K562 (cell line): ENCODE measurements at regions not wholly inside any gene's neighbourhood (a gene's known extent, or its start where the extent isn't known, plus 50 kb on each side); places are given as distances from the start of the nearest gene placed in this dataset.

Experiments
- ATAC-seq: fragments of 200-7000 bp; cut with Tn5 transposase; 3 replicates; pipeline ENCODE4 v1.9.1; 2020; ENCODE audit warnings: moderate library complexity
- BruUV-seq: library from RNA; stranded (reverse); fragments of 400-500 nt; replicated peaks from 2 replicates; lab custom pipeline; 2021; lab: Mats Ljungman, UMichigan
- CTCF ChIA-PET: fragments of 300-600 bp; formaldehyde crosslinking; extraction: SDS; loops from one replicate; lab custom pipeline; 2021; ENCODE audit warnings: low intra/inter-chr PET ratio; lab: Yijun Ruan, JAX
- POLR2A ChIA-PET: fragments of 300-600, 350-650 bp; sonication (Branson Sonifier 250); formaldehyde crosslinking; extraction: SDS; loops from one replicate; lab custom pipeline; 2021; ENCODE audit warnings: antibody characterized with exemption, inconsistent platforms; lab: Yijun Ruan, JAX
- DNase-seq, 4 experiments: peaks; one replicate each; pipeline versions ENCODE4 v3.0.0 to v3.0.0-alpha.2; 2011 to 2018; ENCODE audit warnings: low spot score in 3 of 4, mixed read lengths in 3 of 4; ENCODE audit errors: extremely low read depth in 1 of 4
- FAIRE-seq: peaks from 2 replicates; lab custom pipeline; 2011; peaks lifted over from hg19 to GRCh38; lab: Jason Lieb, UNC
- H2AFZ ChIP-seq: 2 replicates; pipeline ENCODE4 v1.6.0; 2011; ENCODE audit warnings: low read depth, low read length, control low read depth, inconsistent platforms
- H3K27ac ChIP-seq: fragments of 200-600 bp; 3 replicates; pipeline ENCODE4 v1.8.0; 2011; ENCODE audit warnings: low read depth, mild to moderate bottlenecking, control low read depth, inconsistent platforms, low read length, moderate library complexity, mixed read lengths; ENCODE audit errors: extremely low read depth
- H3K27me3 ChIP-seq, 2 experiments: fragments of 300-600 bp in 1 of 2; 2 replicates in 1 of 2; 3 replicates in 1 of 2; pipeline versions ENCODE4 v1.6.0 to v1.8.0; 2011; ENCODE audit warnings: inconsistent platforms in 2 of 2, low read length in 2 of 2, mild to moderate bottlenecking in 1 of 2, mixed read lengths in 1 of 2, moderate library complexity in 1 of 2; ENCODE audit not compliant: control insufficient read depth in 2 of 2, insufficient read depth in 2 of 2
- H3K36me3 ChIP-seq: fragments of 300-600 bp; 3 replicates; pipeline ENCODE4 v1.8.0; 2011; ENCODE audit warnings: mild to moderate bottlenecking, low read length, inconsistent platforms; ENCODE audit not compliant: control insufficient read depth, insufficient read depth
- H3K4me1 ChIP-seq, 2 experiments: fragments of 200-600 bp in 1 of 2; replicated peaks in 1 of 2; 2 replicates in 1 of 2; 3 replicates in 1 of 2; pipeline versions ENCODE4 v1.5.1 to v1.8.0; 2011; ENCODE audit warnings: inconsistent platforms in 2 of 2, low read length in 2 of 2, mild to moderate bottlenecking in 1 of 2, mixed read lengths in 1 of 2, moderate library complexity in 1 of 2; ENCODE audit not compliant: control insufficient read depth in 2 of 2, insufficient read depth in 2 of 2
- H3K4me2 ChIP-seq: 2 replicates; pipeline ENCODE4 v1.6.1; 2011; ENCODE audit warnings: low read length, control low read depth, inconsistent platforms, mixed read lengths; ENCODE audit not compliant: insufficient read depth
- H3K4me3 ChIP-seq: fragments of 200-600 bp; sonication (generic), shearing (Covaris generic); 2 replicates; pipeline ENCODE4 v1.5.1; 2016; ENCODE audit warnings: control low read depth, inconsistent platforms
- H3K79me2 ChIP-seq: fragments of 200-600 bp; 3 replicates; pipeline ENCODE4 v1.8.0; 2011; ENCODE audit warnings: low read length, inconsistent platforms; ENCODE audit not compliant: control insufficient read depth, insufficient read depth
- H3K9ac ChIP-seq, 2 experiments: 2 replicates each; pipeline versions ENCODE4 v1.6.0 to v1.6.1; 2011; ENCODE audit warnings: low read depth in 2 of 2, low read length in 2 of 2, control low read depth in 1 of 2, inconsistent platforms in 1 of 2, mild to moderate bottlenecking in 1 of 2, mixed read lengths in 1 of 2; ENCODE audit not compliant: insufficient read depth in 1 of 2
- H3K9me1 ChIP-seq: one replicate; pipeline ENCODE4 v1.6.0; 2011; ENCODE audit warnings: inconsistent platforms, mild to moderate bottlenecking, low read length, moderate library complexity; ENCODE audit not compliant: control insufficient read depth, insufficient read depth
- H3K9me3 ChIP-seq: replicated peaks from 2 replicates; pipeline ENCODE4 v1.5.1; 2011; ENCODE audit warnings: low read depth, low read length, inconsistent platforms; ENCODE audit not compliant: control insufficient read depth, insufficient read depth
- H4K20me1 ChIP-seq: replicated peaks from 2 replicates; pipeline ENCODE4 v1.6.1; 2011; ENCODE audit warnings: low read length, inconsistent platforms, mixed read lengths; ENCODE audit not compliant: control insufficient read depth, insufficient read depth
- MTA1 ChIP-seq: fragments of 450-650 bp; IDR thresholded peaks from 2 replicates; pipeline ENCODE4 v1.6.1; 2017; ENCODE audit warnings: borderline replicate concordance
- WGBS: fragments of 100-300 bp; shearing (Covaris generic); methylation state at CpG from one replicate; pipeline ENCODE4 v1.1.6; 2016; ENCODE audit warnings: low coverage, mixed read lengths; ENCODE audit not compliant: insufficient coverage; ENCODE audit errors: missing lambda C conversion rate; 5-methylcytosine and 5-hydroxymethylcytosine counted together
- in situ Hi-C: fragments of 300-500 bp; cut with MboI; formaldehyde crosslinking; loops from 4 replicates; pipeline ENCODE4 v1.15.0; 2018; ENCODE audit warnings: inconsistent platforms, mixed read lengths
- intact Hi-C: fragments of 100-400 bp; cut with micrococcal nuclease; formaldehyde crosslinking; loops from 2 replicates; pipeline ENCODE4 v1.14.2; 2022
- TF ChIP-seq, protein P1 (sequence below): fragments of 450-650 bp; IDR thresholded peaks from 2 replicates; pipeline ENCODE4 v1.6.1; 2018; ENCODE audit not compliant: partially characterized antibody

DNA sequence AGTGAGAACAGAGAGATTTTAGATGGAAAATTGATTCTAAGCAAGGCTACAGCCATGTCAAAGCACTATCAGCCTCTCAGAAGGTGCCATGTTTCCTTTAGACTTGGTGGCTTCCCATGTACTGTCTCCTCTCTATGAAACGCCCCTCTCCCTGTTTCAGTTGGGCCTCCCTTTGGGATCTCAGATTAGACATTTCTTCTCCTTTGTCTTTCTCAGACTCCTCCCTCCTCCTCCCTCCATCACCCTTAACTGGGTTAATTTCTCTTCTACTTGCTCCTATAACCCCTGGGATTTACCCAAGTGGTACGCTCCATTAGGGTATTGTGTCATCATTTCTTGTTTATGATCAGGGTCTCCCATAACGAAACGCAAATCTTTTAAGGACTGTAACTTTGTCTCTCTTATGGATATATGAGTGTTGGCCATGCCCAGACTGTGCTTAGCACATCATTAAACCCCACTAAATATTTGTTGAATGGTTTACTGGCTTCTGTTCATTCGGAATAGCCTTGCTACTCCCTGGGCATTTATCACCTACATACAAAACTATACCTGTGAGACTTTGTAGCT, 106.8 kb downstream of the FAM9B start:
- BruUV-seq: no TSS peak
- H3K79me2 ChIP-seq: no peaks in the 10 kb centered on the region

More for the DNA sequence above, 106.8 kb downstream of the FAM9B start:
- in situ Hi-C loops: no loop called here
- Histone ChIP-seq H3K36me3 (no peaks in the 10 kb centered on the region), H3K27ac (no peak overlapping the region), H2AFZ (no peak overlapping the region), H3K4me2 (no peak overlapping the region), H3K9ac (no peak overlapping the region), H3K9me3 (no peaks in the 10 kb centered on the region), H4K20me1 (no peaks in the 10 kb centered on the region), H3K9me1 (no peaks in the 10 kb centered on the region), H3K4me3 (no peak overlapping the region), H3K27me3 (no peaks in the 10 kb centered on the region), H3K4me1 (no peaks in the 10 kb centered on the region)
- 0% methylated on average over 5 of the region's 5 CpGs for WGBS
- CTCF ChIA-PET: no interaction called here
- FAIRE-seq (no peak), ATAC-seq (no peak), DNase-seq (no peak)
- intact Hi-C loops: no loop called here
- no peak for TF ChIP-seq MTA1
- TF ChIP-seq, protein P1, sequence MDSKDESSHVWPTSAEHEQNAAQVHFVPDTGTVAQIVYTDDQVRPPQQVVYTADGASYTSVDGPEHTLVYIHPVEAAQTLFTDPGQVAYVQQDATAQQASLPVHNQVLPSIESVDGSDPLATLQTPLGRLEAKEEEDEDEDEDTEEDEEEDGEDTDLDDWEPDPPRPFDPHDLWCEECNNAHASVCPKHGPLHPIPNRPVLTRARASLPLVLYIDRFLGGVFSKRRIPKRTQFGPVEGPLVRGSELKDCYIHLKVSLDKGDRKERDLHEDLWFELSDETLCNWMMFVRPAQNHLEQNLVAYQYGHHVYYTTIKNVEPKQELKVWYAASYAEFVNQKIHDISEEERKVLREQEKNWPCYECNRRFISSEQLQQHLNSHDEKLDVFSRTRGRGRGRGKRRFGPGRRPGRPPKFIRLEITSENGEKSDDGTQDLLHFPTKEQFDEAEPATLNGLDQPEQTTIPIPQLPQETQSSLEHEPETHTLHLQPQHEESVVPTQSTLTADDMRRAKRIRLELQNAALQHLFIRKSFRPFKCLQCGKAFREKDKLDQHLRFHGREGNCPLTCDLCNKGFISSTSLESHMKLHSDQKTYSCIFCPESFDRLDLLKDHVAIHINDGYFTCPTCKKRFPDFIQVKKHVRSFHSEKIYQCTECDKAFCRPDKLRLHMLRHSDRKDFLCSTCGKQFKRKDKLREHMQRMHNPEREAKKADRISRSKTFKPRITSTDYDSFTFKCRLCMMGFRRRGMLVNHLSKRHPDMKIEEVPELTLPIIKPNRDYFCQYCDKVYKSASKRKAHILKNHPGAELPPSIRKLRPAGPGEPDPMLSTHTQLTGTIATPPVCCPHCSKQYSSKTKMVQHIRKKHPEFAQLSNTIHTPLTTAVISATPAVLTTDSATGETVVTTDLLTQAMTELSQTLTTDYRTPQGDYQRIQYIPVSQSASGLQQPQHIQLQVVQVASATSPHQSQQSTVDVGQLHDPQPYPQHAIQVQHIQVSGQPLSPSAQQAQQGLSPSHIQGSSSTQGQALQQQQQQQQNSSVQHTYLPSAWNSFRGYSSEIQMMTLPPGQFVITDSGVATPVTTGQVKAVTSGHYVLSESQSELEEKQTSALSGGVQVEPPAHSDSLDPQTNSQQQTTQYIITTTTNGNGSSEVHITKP: peak; percentile 95
- POLR2A ChIA-PET: no interaction called here
